ENCODE measurements at regions not wholly inside any gene's neighbourhood (a gene's known extent, or its start where the extent isn't known, plus 50 kb on each side); places are given as distances from the start of the nearest gene placed in this dataset. TPM values are rescaled to one million over a fixed set of nuclear protein-coding genes. Genes with fewer than 3 reads are reported as not detected.

- 45 to 67% methylated on average over 1 of the region's 1 CpG for WGBS, 2 donors
- TF ChIP-seq EP300 (IDR thresholded peaks at IDR 0.05): no peak
- TF ChIP-seq CTCF (IDR thresholded peaks at IDR 0.05): no peak
- no peak for TF ChIP-seq POLR2A (IDR thresholded peaks at IDR 0.05)
- DNase-seq (ENCODE audit: low spot score in 2 of 2): no peak
- Histone ChIP-seq H3K9me3 (no peaks in the 10 kb centered on the region), H3K4me1 (no peaks in the 10 kb centered on the region), H3K27ac (no peak overlapping the region), H3K4me3 (no peak overlapping the region), H3K36me3 (no peaks in the 10 kb centered on the region), H3K27me3 (no peaks in the 10 kb centered on the region)
Measured at GRCh38 chr4:61143461-61143860, 56.7 kb upstream of the ADGRL3 start.

- Histone ChIP-seq H3K27ac (no peak overlapping the region), H3K4me3 (no peak overlapping the region), H3K36me3 (no peaks in the 10 kb centered on the region), H3K9me3 (no peaks in the 10 kb centered on the region), H3K4me1 (no peaks in the 10 kb centered on the region), H3K27me3 (no peaks in the 10 kb centered on the region)
- DNase-seq (ENCODE audit: low spot score in 2 of 2): no peak
- TF ChIP-seq POLR2A (IDR thresholded peaks at IDR 0.05) (no peak), EP300 (IDR thresholded peaks at IDR 0.05) (no peak), CTCF (IDR thresholded peaks at IDR 0.05) (no peak)
Measured at GRCh38 chr4:61149278-61149677, 50.8 kb upstream of the ADGRL3 start.

Small RNA genes lying in the stretch of these regions (small RNA-seq; reads per million reads assigned to genes)
- gene MIR548AG1 (not detected), gene RF00019 (not detected), gene RNU6-1325P (not detected)

Measured in tibial nerve (tissue), 4 donors.